Neutrophil (primary cell): ENCODE measurements at regions not wholly inside any gene's neighbourhood (a gene's known extent, or its start where the extent isn't known, plus 50 kb on each side); places are given as distances from the start of the nearest gene placed in this dataset.

ENCODE experiments used
- H3K27ac ChIP-seq: fragments of 200-600 bp; sonication (generic); 2 replicates; pipeline ENCODE4 v1.5.1; 2016; ENCODE audit warnings: mild to moderate bottlenecking, moderate library complexity
- H3K27me3 ChIP-seq: fragments of 200-600 bp; sonication (generic); 2 replicates; pipeline ENCODE4 v1.6.0; 2016; ENCODE audit warnings: mild to moderate bottlenecking
- H3K36me3 ChIP-seq: fragments of 200-600 bp; sonication (generic); 2 replicates; pipeline ENCODE4 v1.5.1; 2017
- H3K4me1 ChIP-seq, 2 experiments: fragments of 200-600 bp in 1 of 2; sonication (generic) in 1 of 2; 1 replicate in 1 of 2; 2 replicates in 1 of 2; pipeline versions ENCODE4 v1.5.1 to v1.6.1; 2013 to 2016; ENCODE audit warnings: low read depth in 1 of 2, low read length in 1 of 2, mild to moderate bottlenecking in 1 of 2, moderate library complexity in 1 of 2; ENCODE audit not compliant: control insufficient read depth in 1 of 2, insufficient read depth in 1 of 2
- H3K4me3 ChIP-seq, 2 experiments: fragments of 200-600 bp in 1 of 2; sonication (generic) in 1 of 2; 1 replicate in 1 of 2; 2 replicates in 1 of 2; pipeline ENCODE4 v1.5.1; 2013 to 2016; ENCODE audit warnings: low read depth in 1 of 2, low read length in 1 of 2, mild to moderate bottlenecking in 1 of 2, moderate library complexity in 1 of 2
- H3K9me3 ChIP-seq: fragments of 200-600 bp; sonication (generic); 2 replicates; pipeline ENCODE4 v1.5.1; 2016
- TF ChIP-seq, protein P1 (sequence below): fragments of 200-600 bp; sonication (generic); IDR thresholded peaks from 2 replicates; pipeline ENCODE4 v1.5.1; 2016; ENCODE audit warnings: antibody characterized with exemption

DNA sequence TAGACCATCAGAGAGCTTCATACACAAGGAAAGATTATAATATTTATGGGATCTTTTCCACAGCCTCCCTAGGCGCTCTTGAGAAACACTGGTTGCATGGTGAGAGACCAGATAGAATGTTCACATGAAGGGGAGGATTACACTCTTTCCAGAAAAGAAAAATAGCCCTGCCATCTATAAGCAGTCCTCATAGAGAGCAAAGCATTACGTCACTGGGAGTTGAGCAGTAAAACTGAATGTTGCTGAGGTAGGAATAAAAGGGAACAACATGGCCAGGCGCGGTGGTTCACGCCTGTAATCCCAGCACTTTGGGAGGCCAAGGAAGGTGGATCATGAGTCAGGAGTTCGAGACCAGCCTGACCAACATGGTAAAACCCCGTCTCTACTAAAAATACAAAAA, 1934.3 kb downstream of the SUCLG1 start:
- TF ChIP-seq, protein P1, sequence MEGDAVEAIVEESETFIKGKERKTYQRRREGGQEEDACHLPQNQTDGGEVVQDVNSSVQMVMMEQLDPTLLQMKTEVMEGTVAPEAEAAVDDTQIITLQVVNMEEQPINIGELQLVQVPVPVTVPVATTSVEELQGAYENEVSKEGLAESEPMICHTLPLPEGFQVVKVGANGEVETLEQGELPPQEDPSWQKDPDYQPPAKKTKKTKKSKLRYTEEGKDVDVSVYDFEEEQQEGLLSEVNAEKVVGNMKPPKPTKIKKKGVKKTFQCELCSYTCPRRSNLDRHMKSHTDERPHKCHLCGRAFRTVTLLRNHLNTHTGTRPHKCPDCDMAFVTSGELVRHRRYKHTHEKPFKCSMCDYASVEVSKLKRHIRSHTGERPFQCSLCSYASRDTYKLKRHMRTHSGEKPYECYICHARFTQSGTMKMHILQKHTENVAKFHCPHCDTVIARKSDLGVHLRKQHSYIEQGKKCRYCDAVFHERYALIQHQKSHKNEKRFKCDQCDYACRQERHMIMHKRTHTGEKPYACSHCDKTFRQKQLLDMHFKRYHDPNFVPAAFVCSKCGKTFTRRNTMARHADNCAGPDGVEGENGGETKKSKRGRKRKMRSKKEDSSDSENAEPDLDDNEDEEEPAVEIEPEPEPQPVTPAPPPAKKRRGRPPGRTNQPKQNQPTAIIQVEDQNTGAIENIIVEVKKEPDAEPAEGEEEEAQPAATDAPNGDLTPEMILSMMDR = no peak
- Histone ChIP-seq H3K4me3 (no peak overlapping the region), H3K27ac (no peak overlapping the region), H3K9me3 (no peaks in the 10 kb centered on the region), H3K27me3 (no peaks in the 10 kb centered on the region), H3K36me3 (no peaks in the 10 kb centered on the region), H3K4me1 (no peaks in the 10 kb centered on the region)

DNA sequence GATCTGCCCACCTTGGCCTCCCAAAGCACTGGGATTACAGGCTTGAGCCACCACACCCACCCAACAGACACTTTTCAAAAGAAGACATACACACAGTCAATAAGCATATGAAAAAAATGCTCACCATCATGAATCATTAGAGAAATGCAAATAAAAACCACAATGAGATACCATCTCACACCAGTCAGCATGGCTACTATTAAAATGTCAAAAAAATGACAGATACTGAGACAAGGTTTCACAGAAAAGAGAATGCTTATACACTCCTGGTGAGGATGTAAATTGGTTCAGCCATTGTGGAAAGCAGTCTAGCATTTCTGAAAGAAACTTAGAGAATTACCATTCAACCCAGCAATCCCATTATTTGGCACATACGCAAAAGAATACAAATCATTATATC, 1947.2 kb downstream of the SUCLG1 start:
- TF ChIP-seq, protein P1 = no peak
- no peaks in the 10 kb centered on the region for H3K9me3 ChIP-seq
- no peaks in the 10 kb centered on the region for H3K27me3 ChIP-seq
- no peaks in the 10 kb centered on the region for H3K36me3 ChIP-seq
- no peak overlapping the region for H3K4me3 ChIP-seq
- no peak overlapping the region for H3K27ac ChIP-seq
- H3K4me1 ChIP-seq = no peaks in the 10 kb centered on the region

DNA sequence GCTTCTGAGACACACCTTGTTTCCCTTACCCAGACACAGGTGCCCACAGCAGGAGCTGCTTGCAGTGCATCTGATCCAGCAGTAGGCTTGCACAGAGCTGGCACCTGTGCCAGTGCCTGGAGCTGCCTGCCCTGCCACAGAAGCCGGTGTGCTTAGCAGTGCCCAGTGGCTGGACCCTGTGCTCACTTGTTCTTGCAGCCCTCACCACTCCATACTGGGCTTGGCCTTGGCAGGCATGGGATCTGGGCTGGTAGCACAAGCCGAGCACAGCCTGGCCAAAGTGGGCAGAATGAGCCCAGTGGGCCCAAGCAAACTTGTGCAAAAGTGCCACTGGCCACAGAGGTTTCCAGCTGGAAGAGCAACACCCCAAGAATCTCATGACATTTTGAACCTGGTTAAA, 1950.4 kb downstream of the SUCLG1 start:
- Histone ChIP-seq H3K36me3 (no peaks in the 10 kb centered on the region), H3K4me1 (no peaks in the 10 kb centered on the region), H3K27ac (no peak overlapping the region), H3K27me3 (no peaks in the 10 kb centered on the region), H3K4me3 (no peak overlapping the region), H3K9me3 (no peaks in the 10 kb centered on the region)
- TF ChIP-seq, protein P1 = no peak

DNA sequence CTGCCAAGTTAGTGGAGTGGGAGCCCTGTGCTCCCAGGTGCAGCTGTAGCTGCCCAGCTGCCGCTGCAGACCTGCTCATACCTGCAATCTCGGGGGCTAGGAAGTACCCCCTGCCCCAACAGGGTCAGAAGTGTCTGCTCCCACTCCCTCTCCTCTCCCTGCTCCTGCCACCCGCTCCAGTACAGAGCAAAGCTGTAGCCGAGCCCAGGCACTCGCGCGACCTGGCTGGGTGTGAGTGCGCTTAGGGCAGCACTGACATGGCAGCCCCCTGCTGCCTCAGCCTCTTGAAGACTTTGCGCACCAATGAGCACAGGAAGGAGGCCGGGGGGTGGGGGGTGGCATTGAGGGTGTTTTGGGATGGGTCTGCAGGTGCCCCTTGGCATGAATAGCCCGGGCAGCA, 1951.4 kb downstream of the SUCLG1 start:
- no peak overlapping the region for H3K27ac ChIP-seq
- TF ChIP-seq, protein P1 = no peak
- H3K36me3 ChIP-seq = no peaks in the 10 kb centered on the region
- no peaks in the 10 kb centered on the region for H3K4me1 ChIP-seq
- H3K9me3 ChIP-seq = no peaks in the 10 kb centered on the region
- H3K4me3 ChIP-seq = no peak overlapping the region
- no peaks in the 10 kb centered on the region for H3K27me3 ChIP-seq

DNA sequence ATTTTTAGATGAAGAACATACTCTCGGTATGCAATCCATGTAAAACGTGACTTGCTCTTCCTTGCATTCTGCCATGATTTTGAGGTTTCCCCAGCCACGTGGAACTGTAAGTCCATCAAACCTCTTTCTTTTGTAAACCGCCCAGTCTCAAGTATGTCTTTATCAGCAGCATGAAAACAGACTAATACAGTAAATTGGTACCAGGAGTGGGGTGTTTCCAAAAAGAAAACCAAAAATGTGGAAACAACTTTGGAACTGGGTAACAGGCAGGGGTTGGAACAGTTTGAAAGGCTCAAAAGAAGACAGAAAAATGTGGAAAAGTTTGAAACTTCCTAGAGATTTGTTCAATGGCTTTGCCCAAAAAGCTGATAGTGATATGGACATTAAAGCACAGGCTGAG, 1957.9 kb downstream of the SUCLG1 start:
- TF ChIP-seq, protein P1 = no peak
- H3K4me3 ChIP-seq = no peak overlapping the region

More for the DNA sequence above, 1957.9 kb downstream of the SUCLG1 start:
- H3K36me3 ChIP-seq = no peaks in the 10 kb centered on the region
- no peak overlapping the region for H3K27ac ChIP-seq
- H3K9me3 ChIP-seq = no peaks in the 10 kb centered on the region
- no peaks in the 10 kb centered on the region for H3K27me3 ChIP-seq
- no peaks in the 10 kb centered on the region for H3K4me1 ChIP-seq
